T47D (cell line): ENCODE measurements at regions not wholly inside any gene's neighbourhood (a gene's known extent, or its start where the extent isn't known, plus 50 kb on each side); places are given as distances from the start of the nearest gene placed in this dataset.

Experiments
- DNase-seq, 2 experiments: peaks; one replicate each; pipeline versions ENCODE4 v3.0.0 to v3.0.0-alpha.2; 2011 to 2012; ENCODE audit warnings: low read depth in 1 of 2, low spot score in 1 of 2
- JUND ChIP-seq: IDR thresholded peaks from 2 replicates; pipeline ENCODE4 v1.6.1; 2012; ENCODE audit warnings: low read depth
- in situ Hi-C: cut with HindIII; loops from 2 replicates; pipeline ENCODE4 v1.10.0; 2016; ENCODE audit warnings: low sequenced_read_pairs, low pct_unique_long_range_greater_than_20kb

- no peak for TF ChIP-seq JUND
- in situ Hi-C loops = no loop called here
- no peak for DNase-seq
Measured at GRCh38 chr6:105469946-105470345, 67.1 kb upstream of the PREP start.

- TF ChIP-seq JUND = no peak
- no peak for DNase-seq
- in situ Hi-C loops = no loop called here
Measured at GRCh38 chr6:105468850-105469249, 66.0 kb upstream of the PREP start.

- DNase-seq = no peak
- in situ Hi-C loops = no loop called here
- TF ChIP-seq JUND = no peak
Measured at GRCh38 chr6:105460860-105461259, 58.0 kb upstream of the PREP start.

GRCh38 chr6:105459864-105460263 lies 57.0 kb upstream of the PREP start:
- in situ Hi-C loops = no loop called here
- no peak for DNase-seq
- TF ChIP-seq JUND = no peak

- in situ Hi-C loops = no loop called here
- no peak for TF ChIP-seq JUND
- no peak for DNase-seq
Measured at GRCh38 chr6:105459049-105459448, 56.2 kb upstream of the PREP start.

GRCh38 chr6:105458551-105458950 lies 55.7 kb upstream of the PREP start:
- in situ Hi-C loops = no loop called here
- no peak for TF ChIP-seq JUND
- DNase-seq = no peak

- DNase-seq = no peak
- no peak for TF ChIP-seq JUND
- in situ Hi-C loops = no loop called here
Measured at GRCh38 chr6:105458084-105458483, 55.2 kb upstream of the PREP start.

GRCh38 chr6:105453968-105454367 lies 51.1 kb upstream of the PREP start:
- no peak for TF ChIP-seq JUND
- in situ Hi-C loops = no loop called here
- no peak for DNase-seq

GRCh38 chr6:105452924-105453756 lies 50.3 kb upstream of the PREP start:
- no peak for DNase-seq
- in situ Hi-C loops = no loop called here
- TF ChIP-seq JUND = no peak
